ENCODE measurements at regions not wholly inside any gene's neighbourhood (a gene's known extent, or its start where the extent isn't known, plus 50 kb on each side); places are given as distances from the start of the nearest gene placed in this dataset.

GRCh38 chrX:113133316-113133715 lies 292.7 kb upstream of the AMOT start:
- Histone ChIP-seq H3K4me1 (ENCODE audit: control insufficient read depth, insufficient read depth, low read length) (no peaks in the 10 kb centered on the region), H3K27ac (ENCODE audit: insufficient read depth, low read depth, low read length, poor library complexity, severe bottlenecking) (no peak overlapping the region), H3K27me3 (ENCODE audit: control insufficient read depth, insufficient read depth, low read length, poor library complexity, severe bottlenecking) (no peaks in the 10 kb centered on the region), H3K36me3 (ENCODE audit: control insufficient read depth, insufficient read depth, low read length) (no peaks in the 10 kb centered on the region), H3K9me3 (ENCODE audit: control insufficient read depth, low read length) (no peaks in the 10 kb centered on the region), H3K4me3 (ENCODE audit: insufficient read depth, low read depth, low read length) (no peak overlapping the region)
- WGBS, 2 experiments = no CpG with 5 or more reads among the region's 1 CpG

- H3K4me1 ChIP-seq (ENCODE audit: control insufficient read depth, insufficient read depth, low read length) = no peaks in the 10 kb centered on the region
- no peak overlapping the region for H3K4me3 ChIP-seq (ENCODE audit: insufficient read depth, low read depth, low read length)
- no peaks in the 10 kb centered on the region for H3K36me3 ChIP-seq (ENCODE audit: control insufficient read depth, insufficient read depth, low read length)
- no peaks in the 10 kb centered on the region for H3K27me3 ChIP-seq (ENCODE audit: control insufficient read depth, insufficient read depth, low read length, poor library complexity, severe bottlenecking)
- no peak overlapping the region for H3K27ac ChIP-seq (ENCODE audit: insufficient read depth, low read depth, low read length, poor library complexity, severe bottlenecking)
- H3K9me3 ChIP-seq (ENCODE audit: control insufficient read depth, low read length) = no peaks in the 10 kb centered on the region
These were observed 284.1 kb upstream of the AMOT start for GRCh38 chrX:113124693-113125092.

- no peaks in the 10 kb centered on the region for H3K4me1 ChIP-seq (ENCODE audit: control insufficient read depth, insufficient read depth, low read length)
These were observed 234.9 kb upstream of the AMOT start for GRCh38 chrX:113075521-113075920.

GRCh38 chrX:113059714-113060113 lies 219.1 kb upstream of the AMOT start:
- WGBS, 2 experiments = no CpG with 5 or more reads among the region's 1 CpG

More at GRCh38 chrX:113075521-113075920, 234.9 kb upstream of the AMOT start:
- no peak overlapping the region for H3K27ac ChIP-seq (ENCODE audit: insufficient read depth, low read depth, low read length, poor library complexity, severe bottlenecking)
- H3K27me3 ChIP-seq (ENCODE audit: control insufficient read depth, insufficient read depth, low read length, poor library complexity, severe bottlenecking) = no peaks in the 10 kb centered on the region
- no peaks in the 10 kb centered on the region for H3K9me3 ChIP-seq (ENCODE audit: control insufficient read depth, low read length)
- H3K4me3 ChIP-seq (ENCODE audit: insufficient read depth, low read depth, low read length) = no peak overlapping the region
- H3K36me3 ChIP-seq (ENCODE audit: control insufficient read depth, insufficient read depth, low read length) = no peaks in the 10 kb centered on the region

DNA sequence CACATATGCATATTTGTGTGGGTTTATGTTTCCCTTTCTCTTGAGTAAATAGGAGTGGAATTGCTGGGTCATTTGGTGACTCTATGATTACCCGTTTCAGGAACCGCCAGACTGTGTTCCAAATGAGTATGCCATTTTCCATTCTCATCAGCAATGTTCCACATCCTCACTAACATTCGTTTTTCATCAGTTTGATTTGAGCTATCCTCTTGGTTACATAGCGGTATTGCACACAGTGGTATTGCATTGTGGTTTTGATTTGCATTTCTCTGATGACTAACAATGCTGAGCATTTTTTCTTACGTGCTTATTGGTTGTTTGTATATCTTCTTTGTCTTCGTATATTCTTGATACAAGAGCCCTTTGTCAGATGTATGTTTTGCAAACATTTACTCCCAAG lies 218.0 kb upstream of the AMOT start:
- Histone ChIP-seq H3K27ac (ENCODE audit: insufficient read depth, low read depth, low read length, poor library complexity, severe bottlenecking) (no peak overlapping the region), H3K9me3 (ENCODE audit: control insufficient read depth, low read length) (no peaks in the 10 kb centered on the region), H3K36me3 (ENCODE audit: control insufficient read depth, insufficient read depth, low read length) (no peaks in the 10 kb centered on the region), H3K4me1 (ENCODE audit: control insufficient read depth, insufficient read depth, low read length) (no peaks in the 10 kb centered on the region), H3K27me3 (ENCODE audit: control insufficient read depth, insufficient read depth, low read length, poor library complexity, severe bottlenecking) (no peaks in the 10 kb centered on the region), H3K4me3 (ENCODE audit: insufficient read depth, low read depth, low read length) (no peak overlapping the region)
- 90 to 100% methylated on average over 5 to 6 of the region's 6 CpGs for WGBS, 2 experiments

More at GRCh38 chrX:113059714-113060113, 219.1 kb upstream of the AMOT start:
- Histone ChIP-seq H3K27me3 (ENCODE audit: control insufficient read depth, insufficient read depth, low read length, poor library complexity, severe bottlenecking) (no peaks in the 10 kb centered on the region), H3K9me3 (ENCODE audit: control insufficient read depth, low read length) (no peaks in the 10 kb centered on the region), H3K4me1 (ENCODE audit: control insufficient read depth, insufficient read depth, low read length) (no peaks in the 10 kb centered on the region), H3K27ac (ENCODE audit: insufficient read depth, low read depth, low read length, poor library complexity, severe bottlenecking) (no peak overlapping the region), H3K4me3 (ENCODE audit: insufficient read depth, low read depth, low read length) (no peak overlapping the region), H3K36me3 (ENCODE audit: control insufficient read depth, insufficient read depth, low read length) (no peaks in the 10 kb centered on the region)

- no peaks in the 10 kb centered on the region for H3K27me3 ChIP-seq (ENCODE audit: control insufficient read depth, insufficient read depth, low read length, poor library complexity, severe bottlenecking)
- H3K4me1 ChIP-seq (ENCODE audit: control insufficient read depth, insufficient read depth, low read length) = no peaks in the 10 kb centered on the region
- 91% methylated on average over 1 of the region's 1 CpG; no CpG with 5 or more reads in 1 of the 2 experiments for whole genome bisulfite sequencing, 2 experiments
- no peaks in the 10 kb centered on the region for H3K9me3 ChIP-seq (ENCODE audit: control insufficient read depth, low read length)
- no peak overlapping the region for H3K4me3 ChIP-seq (ENCODE audit: insufficient read depth, low read depth, low read length)
- no peak overlapping the region for H3K27ac ChIP-seq (ENCODE audit: insufficient read depth, low read depth, low read length, poor library complexity, severe bottlenecking)
- H3K36me3 ChIP-seq (ENCODE audit: control insufficient read depth, insufficient read depth, low read length) = no peaks in the 10 kb centered on the region
These were observed 208.3 kb upstream of the AMOT start for GRCh38 chrX:113048896-113049295.

- Histone ChIP-seq H3K4me3 (ENCODE audit: insufficient read depth, low read depth, low read length) (no peak overlapping the region), H3K4me1 (ENCODE audit: control insufficient read depth, insufficient read depth, low read length) (no peaks in the 10 kb centered on the region), H3K9me3 (ENCODE audit: control insufficient read depth, low read length) (no peaks in the 10 kb centered on the region), H3K27me3 (ENCODE audit: control insufficient read depth, insufficient read depth, low read length, poor library complexity, severe bottlenecking) (no peaks in the 10 kb centered on the region), H3K27ac (ENCODE audit: insufficient read depth, low read depth, low read length, poor library complexity, severe bottlenecking) (no peak overlapping the region), H3K36me3 (ENCODE audit: control insufficient read depth, insufficient read depth, low read length) (no peaks in the 10 kb centered on the region)
- 87 to 95% methylated on average over 2 of the region's 2 CpGs for WGBS, 2 experiments
These were observed 207.8 kb upstream of the AMOT start for GRCh38 chrX:113048480-113048879.

DNA sequence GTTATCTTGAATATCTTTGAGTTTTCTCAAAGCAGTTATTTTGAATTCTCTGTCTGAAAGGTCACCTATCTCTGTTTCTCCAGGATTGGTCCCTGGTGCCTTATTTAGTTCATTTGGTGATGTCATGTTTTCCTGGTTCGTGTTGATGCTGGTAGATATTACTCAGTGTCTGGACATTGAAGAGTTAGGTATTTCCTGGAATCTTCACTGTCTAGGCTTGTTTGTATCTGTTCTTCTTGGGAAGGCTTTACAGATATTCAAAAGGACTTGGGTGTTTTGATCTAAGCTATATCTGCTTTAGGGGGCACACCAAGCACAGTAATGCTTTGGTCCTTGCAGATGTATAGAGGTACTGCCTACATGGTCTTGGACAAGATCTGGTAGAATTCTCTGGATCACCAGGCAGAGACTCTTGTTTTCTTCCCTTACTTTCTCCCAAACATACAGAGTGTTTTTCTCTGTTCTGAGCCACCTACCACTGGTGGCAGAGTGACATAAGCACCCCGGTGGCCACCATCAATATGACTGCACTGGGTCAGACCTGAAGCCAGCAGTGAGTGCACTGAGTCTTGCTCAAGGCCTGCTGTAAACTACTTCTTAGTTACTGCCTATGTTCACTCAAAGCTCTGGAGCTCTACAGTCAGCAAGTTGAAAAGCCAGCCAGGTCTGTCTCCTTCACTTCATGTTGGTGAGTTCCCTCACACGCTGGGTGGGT lies 193.5 kb upstream of the AMOT start:
- H3K4me3 ChIP-seq (ENCODE audit: insufficient read depth, low read depth, low read length) = no peak overlapping the region
- WGBS, 2 experiments = 91 to 95% methylated on average over 3 of the region's 3 CpGs
- no peaks in the 10 kb centered on the region for H3K36me3 ChIP-seq (ENCODE audit: control insufficient read depth, insufficient read depth, low read length)
- H3K9me3 ChIP-seq (ENCODE audit: control insufficient read depth, low read length) = no peaks in the 10 kb centered on the region
- H3K4me1 ChIP-seq (ENCODE audit: control insufficient read depth, insufficient read depth, low read length) = no peaks in the 10 kb centered on the region
- H3K27ac ChIP-seq (ENCODE audit: insufficient read depth, low read depth, low read length, poor library complexity, severe bottlenecking) = no peak overlapping the region
- no peaks in the 10 kb centered on the region for H3K27me3 ChIP-seq (ENCODE audit: control insufficient read depth, insufficient read depth, low read length, poor library complexity, severe bottlenecking)

DNA sequence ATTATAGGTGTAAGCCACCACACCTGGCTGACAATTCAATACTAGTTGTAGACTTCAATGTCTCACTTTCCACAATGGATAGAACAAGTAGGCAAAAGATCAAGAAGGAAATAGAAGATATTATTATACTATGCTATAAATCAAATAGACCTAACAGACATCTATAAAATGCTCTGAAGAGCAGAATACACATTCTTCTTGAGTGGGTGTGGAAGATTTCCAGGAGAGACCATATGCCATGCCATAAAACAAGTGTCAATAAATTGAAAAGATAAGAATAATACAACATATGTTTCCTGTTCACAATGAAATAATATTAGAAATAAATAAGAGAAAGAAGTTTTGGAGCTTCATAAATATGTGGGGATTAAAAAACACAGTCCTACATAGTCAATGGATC lies 179.3 kb upstream of the AMOT start:
- no peaks in the 10 kb centered on the region for H3K9me3 ChIP-seq (ENCODE audit: control insufficient read depth, low read length)
- H3K36me3 ChIP-seq (ENCODE audit: control insufficient read depth, insufficient read depth, low read length) = no peaks in the 10 kb centered on the region
- no peaks in the 10 kb centered on the region for H3K27me3 ChIP-seq (ENCODE audit: control insufficient read depth, insufficient read depth, low read length, poor library complexity, severe bottlenecking)
- H3K4me3 ChIP-seq (ENCODE audit: insufficient read depth, low read depth, low read length) = no peak overlapping the region
- H3K4me1 ChIP-seq (ENCODE audit: control insufficient read depth, insufficient read depth, low read length) = no peaks in the 10 kb centered on the region
- H3K27ac ChIP-seq (ENCODE audit: insufficient read depth, low read depth, low read length, poor library complexity, severe bottlenecking) = no peak overlapping the region

DNA sequence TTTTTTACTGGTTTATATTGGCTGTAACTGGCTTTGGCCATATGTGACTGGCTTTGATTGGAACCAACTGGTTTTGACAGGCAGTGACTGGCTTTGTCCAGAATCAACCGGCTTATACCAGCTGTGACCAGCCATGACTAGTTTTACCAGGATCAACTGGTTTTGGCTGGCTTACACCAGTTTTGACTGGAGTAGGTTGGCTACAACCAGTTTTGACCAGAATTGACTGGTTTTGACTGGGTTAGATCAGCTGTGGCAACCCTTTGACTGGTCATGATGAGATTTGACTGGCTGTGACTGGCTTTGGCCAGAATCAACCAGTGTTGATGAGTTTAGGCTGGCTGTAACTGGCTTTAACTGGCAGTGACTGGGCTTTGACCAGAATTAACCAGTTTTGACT lies 169.2 kb upstream of the AMOT start:
- Histone ChIP-seq H3K27me3 (ENCODE audit: control insufficient read depth, insufficient read depth, low read length, poor library complexity, severe bottlenecking) (no peaks in the 10 kb centered on the region), H3K4me1 (ENCODE audit: control insufficient read depth, insufficient read depth, low read length) (no peaks in the 10 kb centered on the region), H3K36me3 (ENCODE audit: control insufficient read depth, insufficient read depth, low read length) (no peaks in the 10 kb centered on the region), H3K27ac (ENCODE audit: insufficient read depth, low read depth, low read length, poor library complexity, severe bottlenecking) (no peak overlapping the region), H3K4me3 (ENCODE audit: insufficient read depth, low read depth, low read length) (no peak overlapping the region), H3K9me3 (ENCODE audit: control insufficient read depth, low read length) (no peaks in the 10 kb centered on the region)
- WGBS, 2 experiments = 91 to 97% methylated on average over 1 of the region's 1 CpG

- no peak overlapping the region for H3K27ac ChIP-seq (ENCODE audit: insufficient read depth, low read depth, low read length, poor library complexity, severe bottlenecking)
- no peak overlapping the region for H3K4me3 ChIP-seq (ENCODE audit: insufficient read depth, low read depth, low read length)
- H3K4me1 ChIP-seq (ENCODE audit: control insufficient read depth, insufficient read depth, low read length) = no peaks in the 10 kb centered on the region
- 86 to 95% methylated on average over 3 of the region's 3 CpGs for WGBS, 2 experiments
- no peaks in the 10 kb centered on the region for H3K36me3 ChIP-seq (ENCODE audit: control insufficient read depth, insufficient read depth, low read length)
- no peaks in the 10 kb centered on the region for H3K9me3 ChIP-seq (ENCODE audit: control insufficient read depth, low read length)
- H3K27me3 ChIP-seq (ENCODE audit: control insufficient read depth, insufficient read depth, low read length, poor library complexity, severe bottlenecking) = no peaks in the 10 kb centered on the region
These were observed 168.4 kb upstream of the AMOT start for GRCh38 chrX:113009029-113009428.

Measured in ectodermal cell (in vitro differentiated cells).